Embryonic facial prominence (tissue), 1 donor: ENCODE measurements at regions not wholly inside any gene's neighbourhood (a gene's known extent, or its start where the extent isn't known, plus 50 kb on each side); places are given as distances from the start of the nearest gene placed in this dataset.
"Not testable (repeated sequence)": the region's sequence is repeated elsewhere in the genome, so short reads cannot be mapped to it uniquely, and the experiment has no call there.

Experiments used
- DNase-seq: peaks from one replicate; pipeline ENCODE4 v3.0.0-alpha.2; 2016; ENCODE audit errors: extremely low spot score

DNA sequence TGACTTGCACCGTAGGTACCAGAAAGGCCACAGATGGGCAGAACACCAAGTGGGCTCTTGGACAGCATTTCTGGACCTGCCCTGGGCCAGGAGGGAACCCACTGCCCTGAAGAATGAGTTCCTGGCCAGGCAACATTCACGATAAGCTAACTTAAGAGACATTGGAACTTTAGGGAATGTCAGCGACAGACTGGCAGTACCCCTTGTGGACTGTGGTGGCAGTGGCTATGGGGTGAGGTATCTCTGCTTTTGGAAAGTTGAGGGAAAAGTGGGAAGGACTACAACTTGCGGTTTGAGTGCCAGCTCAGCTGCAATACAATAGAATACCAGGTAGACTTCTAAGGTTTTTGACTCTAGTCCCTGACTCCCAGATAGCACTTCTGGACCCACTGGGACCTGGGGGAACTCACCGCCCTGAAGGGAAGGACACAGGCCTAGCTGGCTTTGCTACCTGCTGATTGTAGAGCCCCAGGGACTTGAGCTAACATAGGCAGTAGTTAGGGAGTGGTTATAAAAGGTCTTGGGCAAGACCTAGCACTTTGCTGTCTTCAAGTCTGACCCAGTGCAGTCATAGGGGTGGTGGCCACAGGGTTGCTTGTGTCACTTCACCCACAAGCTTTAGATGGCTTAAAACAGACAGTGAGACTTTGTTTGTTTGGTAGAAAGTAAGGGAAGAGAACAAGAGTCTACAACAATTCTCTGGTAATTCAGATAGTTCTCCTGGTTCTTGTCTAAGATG, 617.6 kb downstream of the COL12A1 start:
- DNase-seq: no peak

DNA sequence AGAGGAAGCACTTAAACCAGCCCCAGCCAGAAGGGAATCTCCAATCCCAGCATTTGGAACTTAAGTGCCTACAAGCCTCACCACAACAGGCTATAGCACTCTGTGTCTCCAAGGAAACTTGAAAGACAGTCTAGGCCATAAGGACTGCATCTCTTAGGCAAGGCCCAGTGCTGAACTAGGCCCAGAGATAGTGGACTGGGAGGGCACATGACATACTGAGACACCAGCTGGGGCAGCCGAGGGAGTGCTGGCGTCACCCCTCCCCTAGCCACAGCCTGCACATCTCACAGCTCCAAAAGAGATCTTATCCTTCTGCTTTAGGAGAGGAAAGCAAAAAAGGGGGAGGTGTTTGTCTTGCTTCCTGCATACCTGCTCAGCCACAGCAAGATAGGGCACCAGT, 618.5 kb downstream of the COL12A1 start:
- no peak for DNase-seq

DNA sequence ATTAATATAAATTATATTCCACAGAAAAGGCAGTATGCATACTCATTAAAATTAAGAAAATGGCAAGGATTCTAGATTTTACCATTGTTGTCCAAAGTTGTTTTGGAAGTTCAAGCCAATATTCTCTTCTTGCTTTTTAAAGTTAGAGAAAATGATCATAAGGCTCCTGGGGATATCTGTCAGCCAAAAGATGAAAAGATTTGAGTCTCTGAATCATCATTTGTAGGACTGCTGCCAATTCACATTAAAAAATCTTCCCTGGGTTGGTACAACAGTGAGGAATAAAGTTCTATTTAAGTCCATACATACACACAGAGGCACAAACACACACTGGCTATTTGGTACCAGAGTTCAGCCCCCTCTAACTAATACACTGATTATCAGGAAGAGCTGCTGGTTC, 620.1 kb downstream of the COL12A1 start:
- DNase-seq: no peak

DNA sequence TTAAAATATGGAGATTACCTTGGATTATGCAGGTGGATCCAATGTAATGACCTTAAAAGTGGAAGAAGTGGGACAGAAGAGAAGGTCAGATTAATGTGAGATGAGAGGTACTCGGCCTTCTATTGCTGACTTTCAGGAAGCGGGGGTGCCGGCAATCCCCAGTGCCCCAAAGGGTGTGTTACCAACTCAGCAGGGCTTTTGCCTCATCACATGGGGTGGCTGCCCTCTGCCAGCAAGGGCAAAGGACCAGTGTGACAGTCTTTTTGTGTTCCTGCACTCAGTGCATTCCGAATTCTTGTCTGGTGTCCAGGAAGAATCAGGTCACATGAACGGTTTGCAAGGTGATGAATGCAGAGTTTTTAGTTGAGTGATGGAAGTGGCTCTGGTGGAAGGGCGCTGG, 624.2 kb downstream of the COL12A1 start:
- no peak for DNase-seq

DNA sequence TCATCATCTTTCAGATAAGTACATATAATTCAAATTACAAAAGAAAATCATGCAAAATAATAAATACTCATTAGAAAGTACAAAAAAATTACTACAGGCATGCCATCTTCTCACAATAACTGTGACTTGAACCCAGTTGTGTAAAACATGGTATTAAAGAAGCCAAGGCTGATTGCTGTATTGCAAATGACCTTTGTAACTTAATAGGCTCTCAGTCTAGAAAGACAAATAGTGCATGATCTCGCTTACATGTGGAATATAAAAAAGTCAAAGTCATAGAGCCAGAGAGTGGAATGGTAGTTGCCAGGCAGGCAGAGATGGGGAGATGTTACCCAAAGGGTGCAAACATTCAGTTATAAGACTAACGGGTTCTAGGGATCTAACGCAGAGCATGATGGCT, 626.1 kb downstream of the COL12A1 start:
- no peak for DNase-seq

DNA sequence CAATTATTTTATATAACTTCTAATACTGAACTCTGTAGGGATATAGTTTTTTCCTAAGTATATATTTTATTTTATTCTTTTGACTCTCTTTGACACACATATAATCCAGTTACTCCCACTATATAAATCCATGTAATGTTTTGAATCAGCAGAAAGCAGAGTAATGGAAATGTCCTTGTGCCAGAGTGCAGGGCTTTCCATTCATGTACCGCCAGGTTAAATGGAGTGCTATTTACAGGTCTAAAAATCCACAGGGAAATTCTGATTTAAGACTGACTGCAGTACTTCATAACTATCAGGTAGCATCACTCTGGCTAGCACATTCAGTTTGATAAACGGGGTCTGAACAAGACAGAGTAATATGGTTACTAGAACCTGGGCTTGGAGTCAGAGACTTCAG, 626.8 kb downstream of the COL12A1 start:
- DNase-seq: no peak

DNA sequence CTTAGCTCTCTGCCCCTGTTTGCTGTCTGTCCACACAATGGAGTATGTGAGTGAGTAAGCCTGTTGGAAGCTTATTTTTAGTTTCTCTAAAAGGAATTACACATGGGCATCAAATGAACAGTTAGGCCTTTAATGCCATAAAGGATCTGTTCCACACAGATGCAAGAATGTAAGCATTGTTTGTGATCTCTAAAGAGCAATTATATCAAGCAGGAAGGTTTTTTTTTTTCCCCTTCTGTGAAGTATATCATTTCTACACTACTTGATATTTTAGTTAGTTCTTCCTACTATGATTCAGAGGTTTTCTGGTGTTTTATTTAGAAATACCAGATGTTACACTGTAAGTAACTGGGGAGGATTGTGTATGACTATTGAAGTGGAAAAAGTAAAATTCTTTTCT, 627.5 kb downstream of the COL12A1 start:
- no peak for DNase-seq

DNA sequence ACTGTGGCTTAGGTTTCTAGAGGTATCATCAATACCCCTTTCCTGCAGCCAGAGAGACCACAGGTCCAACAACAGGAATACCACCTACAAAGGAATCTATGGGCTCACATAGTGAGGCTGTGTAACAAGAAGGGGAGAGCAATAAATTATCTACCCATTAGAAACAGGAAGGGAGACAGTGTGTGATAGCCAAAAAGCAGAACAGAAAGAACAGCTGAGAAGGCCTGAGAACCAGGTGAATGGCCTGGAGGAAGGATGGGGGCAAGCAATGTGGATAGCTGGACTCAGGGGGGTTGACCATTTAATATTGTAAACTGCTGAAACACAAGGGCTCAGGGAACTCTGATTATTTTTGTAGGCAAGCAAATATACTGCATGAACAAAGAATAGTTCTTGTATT, 628.2 kb downstream of the COL12A1 start:
- DNase-seq: no peak

DNA sequence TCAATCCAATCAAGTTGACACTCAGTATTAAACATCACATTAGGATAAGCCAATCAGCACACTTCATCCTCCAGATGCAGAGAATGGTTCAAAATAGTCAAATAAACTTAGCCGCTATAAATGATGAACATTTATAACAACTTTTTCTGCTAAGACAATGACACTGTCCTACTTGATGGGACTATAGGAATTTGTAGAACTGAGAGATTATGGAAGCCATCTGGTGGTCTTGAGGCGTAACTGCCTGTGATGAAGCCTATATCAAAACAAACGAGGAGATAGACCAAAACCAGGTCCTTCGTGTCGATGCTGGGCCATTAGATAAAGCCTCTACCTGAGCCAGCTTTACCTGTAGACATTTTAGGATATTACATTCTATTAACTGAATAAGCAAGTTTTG, 631.1 kb downstream of the COL12A1 start:
- DNase-seq: no peak

DNA sequence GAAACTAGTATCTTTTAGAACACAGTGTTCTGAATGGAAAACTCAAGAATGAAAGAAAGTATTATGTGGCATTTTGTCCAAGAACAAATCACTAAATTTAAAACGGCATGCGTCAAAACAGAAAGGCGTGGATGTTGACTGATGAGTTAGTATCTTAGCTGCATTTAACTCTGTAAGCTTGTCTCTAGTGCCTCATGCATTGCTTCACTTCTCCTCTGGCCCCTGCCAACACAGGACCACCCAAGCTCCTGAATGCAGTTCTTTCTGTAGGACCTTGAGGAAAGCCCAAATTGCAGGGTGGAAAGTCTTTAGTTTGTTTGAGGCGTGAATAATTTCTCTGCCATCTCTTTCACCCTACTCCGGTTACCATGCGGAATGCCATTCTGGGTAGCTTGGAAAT, 632.2 kb downstream of the COL12A1 start:
- no peak for DNase-seq

DNA sequence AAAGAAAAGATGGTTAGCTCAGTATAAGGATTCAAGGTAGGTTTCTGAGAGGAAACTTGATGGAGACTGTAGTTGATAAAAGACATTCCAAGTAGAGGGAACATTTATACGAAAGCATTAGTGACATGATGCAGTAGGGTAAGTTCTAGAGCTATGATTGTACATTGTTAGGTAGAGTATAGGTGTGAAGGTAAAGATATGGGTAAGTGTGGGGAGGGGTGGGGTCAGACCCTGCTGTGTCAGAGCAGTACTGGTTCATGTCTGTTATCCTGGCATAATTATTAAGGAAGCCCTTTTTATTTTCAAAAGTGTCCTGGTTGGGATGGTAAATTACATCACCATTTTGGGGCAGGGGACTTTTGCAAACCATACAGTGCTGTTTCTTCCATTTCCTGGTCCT, 635.8 kb downstream of the COL12A1 start:
- no peak for DNase-seq

DNA sequence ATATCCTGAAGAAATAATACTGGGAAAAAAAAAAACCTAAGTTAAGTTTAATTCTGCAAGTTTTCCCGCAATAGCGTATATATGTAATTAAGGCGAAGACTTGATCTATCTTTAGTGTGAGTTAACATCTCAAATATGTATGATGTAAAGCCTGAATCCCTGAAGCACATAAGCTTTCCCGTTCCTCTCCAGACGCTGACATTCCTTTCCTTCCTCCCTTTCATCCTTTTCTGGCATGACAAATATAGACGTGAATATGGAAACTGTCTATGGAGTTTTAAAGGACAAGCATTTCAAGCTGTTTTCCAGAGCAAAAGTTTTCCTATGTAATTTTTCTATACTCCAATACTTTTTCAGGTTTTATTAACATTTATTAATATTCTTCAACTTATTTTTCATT, 637.0 kb downstream of the COL12A1 start:
- DNase-seq: peak; percentile 75

DNA sequence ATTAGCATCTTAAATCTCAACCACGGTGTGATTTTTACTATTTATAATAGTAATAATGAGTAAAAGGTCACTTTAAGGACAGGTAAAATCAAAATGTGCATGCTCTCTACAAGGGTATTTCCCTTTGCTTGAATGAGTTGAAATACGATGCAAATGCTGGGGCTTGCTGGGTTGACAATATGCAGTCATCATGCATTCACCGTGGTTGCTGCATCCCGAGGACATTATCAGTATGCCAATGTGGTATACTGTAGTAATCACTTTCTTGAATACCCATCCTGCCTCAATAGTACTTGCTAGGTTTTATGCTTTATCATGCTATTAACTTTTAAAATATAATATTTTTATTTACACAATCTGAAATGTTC, 637.9 kb downstream of the COL12A1 start:
- not testable (repeated sequence) for DNase-seq

DNA sequence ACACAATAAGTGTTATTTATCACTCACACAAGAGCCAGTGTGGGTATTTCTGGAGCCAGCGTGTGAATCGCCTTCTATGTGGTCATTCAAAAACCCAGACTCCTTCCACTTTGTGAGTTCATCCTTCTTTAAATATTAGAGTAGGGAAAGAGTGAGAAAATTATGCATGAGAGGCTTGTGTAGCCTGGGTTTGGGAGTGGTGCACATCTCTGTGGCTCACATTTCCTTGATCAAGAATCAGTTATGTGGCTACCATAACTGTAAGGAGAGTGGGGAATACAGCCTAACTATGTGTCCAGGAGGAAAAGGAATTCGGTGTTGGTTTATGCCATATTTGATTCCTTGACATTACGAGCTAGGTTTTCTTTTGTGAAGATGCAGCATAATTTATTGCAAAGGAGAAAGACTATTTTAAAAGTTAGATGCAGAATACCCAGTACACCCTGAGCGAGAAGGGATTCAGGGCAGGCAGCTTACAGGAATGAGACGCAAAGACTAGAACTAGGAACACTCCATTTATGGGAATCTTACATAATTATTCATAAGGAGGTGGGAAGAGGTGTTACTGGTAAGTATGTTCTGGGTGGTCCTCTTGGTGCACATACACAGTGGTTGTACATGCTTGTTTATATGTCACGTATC, 638.5 kb downstream of the COL12A1 start:
- DNase-seq: no peak

DNA sequence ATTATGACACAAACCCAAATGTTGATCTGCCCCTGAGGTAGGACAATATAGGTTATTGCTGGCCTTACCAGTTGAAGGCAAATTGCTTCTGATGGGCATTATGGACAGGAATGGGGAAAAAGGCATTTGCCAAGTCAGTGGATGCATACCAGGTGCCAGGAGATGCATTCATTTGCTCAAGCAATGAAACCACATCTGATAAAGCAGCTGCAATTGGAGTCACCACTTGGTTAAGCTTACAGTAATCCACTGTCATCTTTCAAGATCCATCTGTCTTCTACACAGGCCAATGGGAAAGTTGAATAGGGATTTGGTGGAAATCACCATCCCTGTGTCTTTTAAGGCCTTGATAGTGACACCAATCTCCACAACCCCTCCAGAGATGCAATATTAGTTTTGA, 648.6 kb downstream of the COL12A1 start:
- DNase-seq: no peak

DNA sequence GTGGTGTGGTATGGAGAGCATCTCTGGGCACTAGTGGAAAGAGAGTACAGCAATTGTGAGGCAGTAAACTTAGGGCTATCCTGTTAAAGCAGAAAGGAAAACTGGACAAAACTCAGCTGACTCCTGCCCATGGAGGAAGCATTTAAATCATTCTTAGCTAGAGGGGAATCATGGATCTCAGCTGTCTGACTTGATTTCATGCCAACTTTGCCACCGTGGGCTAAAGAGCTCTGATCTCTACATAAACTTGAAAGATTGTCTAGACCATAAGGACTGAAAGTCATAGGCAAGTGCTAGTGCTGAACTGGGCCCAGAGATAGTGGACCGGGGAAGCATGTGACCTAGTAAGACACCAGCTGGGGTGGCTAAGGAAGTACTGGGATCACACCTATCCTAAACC, 651.8 kb downstream of the COL12A1 start:
- no peak for DNase-seq

DNA sequence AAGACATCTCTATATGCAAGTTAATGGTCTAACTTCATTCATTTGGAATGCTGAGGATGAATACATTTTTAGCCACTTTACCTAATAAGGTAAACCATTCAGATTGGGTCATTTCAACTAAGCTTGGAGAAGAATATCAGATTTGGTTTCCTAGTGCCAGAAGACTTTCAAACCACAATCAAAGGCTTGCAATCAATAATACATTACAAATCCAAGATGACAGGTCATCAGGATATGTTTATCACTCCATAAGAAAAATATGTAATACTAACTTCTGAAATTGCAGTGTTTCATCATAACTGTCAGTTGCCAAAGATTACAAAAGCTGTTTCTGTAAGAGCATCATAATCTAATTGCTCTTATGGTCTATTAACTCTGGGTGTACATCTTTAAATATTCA, 654.0 kb downstream of the COL12A1 start:
- no peak for DNase-seq

DNA sequence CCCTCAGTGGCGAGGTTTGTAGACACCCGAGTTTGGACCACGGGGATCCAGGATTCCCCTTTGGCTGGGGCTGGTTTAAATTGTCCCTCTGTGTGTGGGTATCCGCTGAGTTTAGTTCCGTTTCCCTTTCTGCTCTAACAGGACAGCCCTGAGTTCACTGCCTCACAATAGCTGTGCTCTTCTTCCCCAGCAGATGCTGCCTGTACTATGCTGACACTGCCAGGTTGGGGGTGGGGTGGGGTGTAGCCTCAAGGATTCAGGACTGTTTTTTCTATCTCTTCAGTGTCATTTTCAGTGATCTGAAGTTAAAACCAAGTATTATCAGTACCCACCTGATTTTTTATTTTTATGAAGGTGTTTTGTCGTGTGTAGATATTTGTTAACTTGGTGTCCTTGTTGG, 655.0 kb downstream of the COL12A1 start:
- DNase-seq: no peak

DNA sequence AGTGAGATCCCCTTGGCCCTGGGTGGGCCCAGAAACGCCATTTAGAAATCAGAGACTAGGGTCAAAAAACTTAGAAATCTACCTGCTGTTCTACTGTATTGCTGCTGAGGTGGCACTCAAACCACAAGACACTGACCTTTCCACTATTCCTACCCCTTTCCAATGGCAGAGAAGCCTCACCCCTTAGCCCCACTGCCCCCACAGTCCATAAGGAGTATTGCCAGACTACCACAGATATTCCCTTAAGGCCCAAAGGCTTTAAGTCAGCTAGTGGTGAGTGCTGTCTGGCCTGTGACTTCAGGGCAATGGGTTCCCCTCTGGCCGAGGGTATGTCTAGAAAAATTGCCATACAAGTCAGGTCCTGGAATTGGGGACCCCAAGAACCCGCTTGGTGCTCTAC, 656.1 kb downstream of the COL12A1 start:
- no peak for DNase-seq

DNA sequence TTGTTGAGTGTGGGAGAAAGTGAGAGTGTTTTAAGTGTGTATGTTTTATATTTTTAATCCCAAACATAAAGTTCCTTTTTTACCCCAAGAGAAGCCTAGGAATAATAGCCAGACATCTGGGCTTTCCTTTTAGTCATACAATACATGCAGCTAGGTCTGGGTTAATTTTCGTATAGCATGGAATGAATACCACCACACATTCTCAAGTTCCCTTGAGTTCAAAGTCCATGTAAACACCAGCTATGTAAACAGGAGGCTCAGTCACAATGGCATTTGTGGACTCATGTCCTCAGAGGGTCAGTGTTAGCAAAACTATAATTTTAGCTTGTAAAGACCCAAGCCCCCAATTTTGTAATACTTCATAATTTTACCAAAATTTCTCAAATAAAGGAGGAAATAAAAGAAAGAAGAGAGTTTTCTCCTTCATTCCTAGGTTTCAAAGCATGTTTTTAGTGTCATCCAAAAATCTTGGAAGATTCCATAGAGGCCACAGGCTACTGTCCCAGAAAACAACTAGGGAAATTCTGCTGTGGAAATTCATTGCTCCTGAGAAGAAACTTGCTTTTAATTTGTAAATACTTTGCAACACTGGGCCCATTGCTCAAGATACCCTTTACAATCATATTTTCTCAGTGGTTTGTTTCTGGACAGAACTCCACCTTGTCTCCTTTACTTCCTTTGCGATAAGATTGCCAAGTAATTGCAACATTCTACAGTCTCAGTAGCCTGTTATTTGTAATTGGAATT, 671.2 kb downstream of the COL12A1 start:
- no peak for DNase-seq

DNA sequence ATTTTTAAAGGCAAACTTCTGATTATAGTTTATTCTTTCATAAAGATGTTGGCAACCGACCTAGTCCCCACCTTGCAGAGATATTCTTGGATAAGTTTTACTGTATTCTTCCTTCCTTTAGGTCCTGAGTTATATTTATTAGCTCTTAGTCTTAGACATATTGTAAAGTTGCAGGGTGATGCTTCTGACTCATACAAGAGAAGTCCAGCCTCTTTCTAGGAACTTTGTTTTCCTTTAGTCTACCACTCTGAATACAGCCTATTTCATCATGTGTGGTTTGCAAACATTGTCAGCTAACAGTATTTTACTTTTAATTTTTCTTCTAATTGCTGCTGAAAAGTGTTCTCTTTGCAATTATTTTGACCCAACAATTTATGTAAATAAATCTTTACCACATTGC, 686.7 kb downstream of the COL12A1 start:
- no peak for DNase-seq

DNA sequence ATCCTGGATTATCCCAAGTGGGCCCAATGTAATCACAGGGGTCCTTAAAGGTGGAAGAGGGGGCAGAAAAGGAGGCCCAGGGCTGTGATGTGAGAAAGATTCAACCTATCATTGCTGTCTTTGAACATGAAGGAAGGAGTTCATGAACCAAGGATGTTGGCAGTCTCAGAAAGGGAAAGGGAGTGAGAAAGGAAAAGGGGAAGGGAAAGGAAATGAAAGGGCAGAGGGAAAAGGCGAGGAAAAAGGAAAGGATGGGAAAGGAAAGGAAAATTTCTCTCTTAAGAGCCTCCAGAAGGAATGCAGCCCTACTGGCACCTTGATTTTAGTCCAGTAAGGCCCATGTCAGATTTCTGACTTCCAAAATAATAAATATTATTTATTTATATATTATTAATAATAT, 687.8 kb downstream of the COL12A1 start:
- DNase-seq: no peak

DNA sequence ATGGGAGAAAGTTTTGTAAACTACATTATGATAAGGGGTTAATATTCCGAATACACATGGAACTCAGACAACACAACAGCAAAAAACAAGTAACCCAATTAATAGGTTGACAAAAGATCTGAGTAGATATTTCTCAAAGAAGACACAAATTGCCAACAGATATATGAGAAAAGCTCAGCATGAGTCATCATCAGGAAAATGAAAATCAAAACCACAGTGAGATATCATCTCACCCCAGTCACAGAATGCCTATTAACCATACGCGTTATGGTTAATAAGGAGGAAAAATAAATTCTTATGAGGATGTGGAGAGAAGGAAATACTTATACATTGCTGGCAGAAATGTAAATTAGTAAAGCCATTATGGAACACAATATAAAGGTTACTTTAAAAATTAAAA, 695.0 kb downstream of the COL12A1 start:
- no peak for DNase-seq
